ENCODE measurements at regions not wholly inside any gene's neighbourhood (a gene's known extent, or its start where the extent isn't known, plus 50 kb on each side); places are given as distances from the start of the nearest gene placed in this dataset.

GRCh38 chr10:28214219-28214618, 88.6 kb downstream of the MPP7 start:
- TF ChIP-seq CTCF (IDR thresholded peaks at IDR 0.05; ENCODE audit: insufficient read depth, low read depth, low read length, missing control alignments) = no peak
- DNase-seq (ENCODE audit: low read depth) = no peak
- H3K4me3 ChIP-seq (ENCODE audit: low read depth, low read length) = no peak overlapping the region

GRCh38 chr10:28211759-28212158, 91.1 kb downstream of the MPP7 start:
- no peak for TF ChIP-seq CTCF (IDR thresholded peaks at IDR 0.05; ENCODE audit: insufficient read depth, low read depth, low read length, missing control alignments)
- no peak overlapping the region for H3K4me3 ChIP-seq (ENCODE audit: low read depth, low read length)
- no peak for DNase-seq (ENCODE audit: low read depth)

- DNase-seq (ENCODE audit: low read depth) = no peak
- H3K4me3 ChIP-seq (ENCODE audit: low read depth, low read length) = no peak overlapping the region
- no peak for TF ChIP-seq CTCF (IDR thresholded peaks at IDR 0.05; ENCODE audit: insufficient read depth, low read depth, low read length, missing control alignments)
Measured at GRCh38 chr10:28207799-28208198, 95.1 kb downstream of the MPP7 start.

- no peak overlapping the region for H3K4me3 ChIP-seq (ENCODE audit: low read depth, low read length)
- DNase-seq (ENCODE audit: low read depth) = no peak
- no peak for TF ChIP-seq CTCF (IDR thresholded peaks at IDR 0.05; ENCODE audit: insufficient read depth, low read depth, low read length, missing control alignments)
Measured at GRCh38 chr10:28202941-28203352, 99.9 kb downstream of the MPP7 start.

- no peak for DNase-seq (ENCODE audit: low read depth)
- TF ChIP-seq CTCF (IDR thresholded peaks at IDR 0.05; ENCODE audit: insufficient read depth, low read depth, low read length, missing control alignments) = no peak
- no peak overlapping the region for H3K4me3 ChIP-seq (ENCODE audit: low read depth, low read length)
Measured at GRCh38 chr10:28201410-28202400, 101.2 kb downstream of the MPP7 start.

- H3K4me3 ChIP-seq (ENCODE audit: low read depth, low read length) = no peak overlapping the region
- no peak for DNase-seq (ENCODE audit: low read depth)
Measured at GRCh38 chr10:28200775-28201174, 102.1 kb downstream of the MPP7 start.

More at GRCh38 chr10:28200775-28201174, 102.1 kb downstream of the MPP7 start:
- no peak for TF ChIP-seq CTCF (IDR thresholded peaks at IDR 0.05; ENCODE audit: insufficient read depth, low read depth, low read length, missing control alignments)

Measured in GM12865 (cell line).